T follicular helper cell (primary cell): ENCODE measurements at regions not wholly inside any gene's neighbourhood (a gene's known extent, or its start where the extent isn't known, plus 50 kb on each side); places are given as distances from the start of the nearest gene placed in this dataset.
"Not testable (repeated sequence)": the region's sequence is repeated elsewhere in the genome, so short reads cannot be mapped to it uniquely, and the experiment has no call there.

Experiments used
- DNase-seq: peaks from one replicate; pipeline ENCODE4 v3.0.0-alpha.2; 2020; ENCODE audit warnings: low read depth

DNA sequence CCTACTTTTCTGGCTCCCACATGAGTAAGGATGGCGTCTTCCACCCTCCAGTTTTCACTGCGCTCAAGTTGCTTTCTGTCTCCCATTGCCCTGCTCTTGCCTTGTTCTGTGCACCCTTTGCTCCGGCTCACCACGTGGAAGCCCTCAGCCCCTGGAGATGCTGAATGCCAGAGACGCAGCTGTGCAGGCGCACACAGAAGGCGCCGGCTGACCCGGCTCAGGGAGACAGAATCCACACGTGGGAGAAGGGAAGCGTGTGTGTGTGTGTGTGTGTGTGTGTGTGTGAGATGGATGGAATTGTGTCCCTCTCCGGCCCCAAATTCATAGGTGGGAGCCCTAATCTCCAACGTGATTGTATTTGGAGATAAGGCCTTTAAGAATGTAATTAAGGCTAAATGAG lies 118.2 kb upstream of the ERRFI1 start:
- no peak for DNase-seq

DNA sequence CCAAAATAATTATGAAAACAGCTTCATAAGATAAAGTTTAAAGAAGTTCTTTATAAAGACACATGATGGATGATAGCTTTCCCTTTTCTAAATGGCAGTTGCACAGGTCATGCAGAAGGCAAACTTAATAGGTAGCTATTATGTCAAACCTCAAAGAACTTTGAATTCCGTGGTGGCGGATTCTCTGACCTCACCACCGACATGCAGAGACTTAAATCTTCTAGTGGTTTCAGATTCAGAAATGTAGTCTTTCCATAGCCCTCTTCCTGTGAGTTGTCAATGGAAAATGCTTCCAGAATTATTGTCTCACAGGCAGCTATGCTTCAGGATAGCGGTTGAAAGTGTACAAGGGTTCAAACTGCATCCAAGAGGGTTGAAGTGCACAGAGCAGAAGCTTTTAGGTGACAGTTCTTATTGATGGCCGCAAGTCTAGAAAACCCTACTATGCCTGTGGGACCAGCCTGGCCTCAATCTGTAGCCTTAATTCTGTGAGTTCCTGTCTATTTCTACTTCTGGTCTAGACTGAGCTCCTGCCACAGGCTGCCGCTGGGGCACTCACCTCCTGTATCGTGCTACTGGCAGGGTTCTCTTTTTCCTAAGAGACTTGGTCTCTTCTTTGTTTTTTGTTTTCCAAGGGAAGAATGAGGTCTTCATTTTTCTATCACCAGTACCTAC lies 117.0 kb upstream of the ERRFI1 start:
- no peak for DNase-seq

DNA sequence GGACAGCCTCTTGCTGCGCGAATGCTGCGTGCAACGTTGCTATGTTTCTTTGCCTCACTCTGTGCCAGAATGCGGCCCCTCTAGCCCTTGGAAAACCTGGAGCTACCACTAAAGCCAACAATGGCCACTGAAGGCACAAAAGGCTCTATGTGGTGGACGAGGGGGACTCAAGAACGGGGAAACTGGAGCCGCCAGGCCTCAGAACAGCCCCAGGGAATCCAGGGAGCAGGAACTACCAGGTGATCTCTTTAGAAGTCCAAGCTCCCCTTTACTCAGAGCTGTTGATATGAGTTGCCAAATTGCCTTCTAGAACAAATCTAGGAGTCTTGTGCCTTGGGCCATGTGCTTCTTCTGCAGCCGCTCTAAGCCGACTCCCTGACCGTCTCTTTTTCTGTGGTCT lies 113.8 kb upstream of the ERRFI1 start:
- no peak for DNase-seq

DNA sequence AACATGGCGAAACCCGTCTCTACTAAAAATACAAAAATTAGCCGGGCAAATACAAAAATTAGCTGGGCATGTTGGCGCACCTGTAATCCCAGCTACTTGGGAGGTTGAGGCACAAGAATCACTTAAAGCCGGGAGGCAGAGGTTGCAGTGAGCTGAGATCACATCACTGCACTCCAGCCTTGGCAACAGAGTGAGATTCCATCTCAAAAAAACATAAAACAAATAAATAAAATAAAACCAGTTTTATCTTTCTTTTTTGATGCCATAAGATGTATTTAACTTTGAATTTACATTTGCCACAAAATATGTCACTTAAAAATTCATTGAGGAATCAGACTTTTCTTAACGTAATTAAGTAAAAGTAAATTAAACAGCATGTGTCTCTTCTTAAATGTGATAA lies 113.3 kb upstream of the ERRFI1 start:
- no peak for DNase-seq

DNA sequence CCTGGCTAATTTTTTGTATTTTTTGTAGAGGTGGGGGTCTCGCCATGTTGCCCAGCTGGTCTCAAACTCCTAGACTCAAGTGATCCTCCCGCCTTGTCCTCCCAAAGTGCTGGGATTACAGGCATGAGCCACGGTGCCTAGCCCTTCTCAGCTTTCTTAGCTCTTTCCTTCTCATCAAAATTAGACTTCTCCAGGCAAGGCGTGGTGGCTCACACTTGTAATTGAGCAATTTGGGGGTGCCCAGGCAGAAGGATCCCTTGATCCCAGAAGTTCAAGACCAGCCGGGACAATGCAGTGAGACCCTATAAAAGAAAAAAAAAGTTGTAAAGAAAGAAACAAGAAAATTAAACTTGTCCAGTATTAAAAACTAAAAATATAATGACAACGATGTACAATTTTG lies 112.6 kb upstream of the ERRFI1 start:
- DNase-seq, result no peak

DNA sequence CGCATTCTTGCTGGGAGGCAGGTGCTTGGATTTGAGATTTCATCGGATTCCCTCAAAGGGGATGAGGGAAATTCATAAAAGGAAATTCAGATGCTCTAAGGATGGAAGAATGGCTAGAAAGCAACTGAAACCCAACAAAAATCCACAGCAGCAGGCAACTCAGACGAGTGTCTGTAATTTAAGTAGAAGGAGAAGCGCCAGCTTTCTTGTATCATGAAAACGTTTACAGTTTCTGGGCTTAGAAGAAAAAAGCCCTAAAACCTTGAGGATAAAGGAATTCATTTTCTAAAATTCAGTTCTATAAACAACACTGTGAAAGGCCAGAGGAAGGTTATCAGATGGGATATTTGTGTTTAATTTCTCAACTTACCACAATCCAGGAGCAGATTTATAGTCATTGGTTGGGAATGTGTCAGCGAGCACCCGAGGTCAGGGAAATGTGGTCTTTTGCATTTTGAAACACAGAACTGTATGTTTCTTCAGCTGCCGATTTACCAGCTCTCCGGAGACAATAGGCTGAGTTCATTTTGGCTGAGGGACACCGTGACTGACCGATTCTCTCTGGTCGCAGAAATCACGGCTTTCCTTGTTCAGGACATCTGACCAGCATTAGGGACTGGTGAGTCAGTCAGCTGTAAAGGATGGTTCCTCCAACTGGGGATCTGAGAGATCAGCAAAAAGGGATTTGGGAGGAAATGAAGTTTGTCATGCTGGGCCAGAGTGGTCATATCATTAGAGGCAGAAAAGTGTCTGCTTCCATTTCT lies 111.6 kb upstream of the ERRFI1 start:
- no peak for DNase-seq

DNA sequence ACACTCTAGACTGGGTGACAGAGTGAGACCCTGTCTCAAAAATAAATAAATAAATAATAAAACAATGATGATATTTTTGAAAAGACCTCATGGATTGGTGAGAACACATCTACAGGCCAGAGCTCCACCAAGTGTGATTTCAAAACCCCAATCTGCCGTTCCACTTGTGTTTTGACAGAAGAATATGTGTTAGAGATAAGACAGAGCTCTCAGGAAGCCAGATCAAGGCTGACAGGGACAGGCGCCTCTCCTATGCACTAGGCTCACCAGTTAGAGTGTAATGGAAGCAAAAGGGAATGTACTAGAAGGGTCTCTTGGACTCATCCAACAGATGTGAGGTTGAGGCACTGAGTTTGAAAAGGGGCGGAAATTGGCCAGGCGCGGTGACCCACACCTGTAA lies 110.7 kb upstream of the ERRFI1 start:
- DNase-seq, result no peak

DNA sequence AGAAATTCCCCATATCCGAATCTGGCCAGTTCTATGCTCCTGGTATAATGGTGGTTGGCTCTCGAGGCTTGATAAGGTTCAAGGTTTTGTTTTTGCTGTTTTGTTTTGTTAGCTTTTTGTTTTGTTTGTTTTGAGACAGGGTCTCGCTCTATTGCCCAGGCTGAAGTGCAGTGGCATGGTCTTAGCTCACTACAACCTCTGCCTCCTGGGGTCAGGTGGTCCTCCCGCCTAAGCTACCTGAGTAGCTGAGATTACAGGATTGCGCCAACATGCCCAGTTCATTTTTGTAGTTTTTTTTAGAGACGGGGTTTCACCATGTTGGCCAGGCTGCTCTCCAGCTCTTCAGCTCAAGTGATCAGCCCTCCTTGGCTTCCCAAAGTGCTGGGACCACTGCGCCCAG lies 109.1 kb upstream of the ERRFI1 start:
- no peak for DNase-seq

DNA sequence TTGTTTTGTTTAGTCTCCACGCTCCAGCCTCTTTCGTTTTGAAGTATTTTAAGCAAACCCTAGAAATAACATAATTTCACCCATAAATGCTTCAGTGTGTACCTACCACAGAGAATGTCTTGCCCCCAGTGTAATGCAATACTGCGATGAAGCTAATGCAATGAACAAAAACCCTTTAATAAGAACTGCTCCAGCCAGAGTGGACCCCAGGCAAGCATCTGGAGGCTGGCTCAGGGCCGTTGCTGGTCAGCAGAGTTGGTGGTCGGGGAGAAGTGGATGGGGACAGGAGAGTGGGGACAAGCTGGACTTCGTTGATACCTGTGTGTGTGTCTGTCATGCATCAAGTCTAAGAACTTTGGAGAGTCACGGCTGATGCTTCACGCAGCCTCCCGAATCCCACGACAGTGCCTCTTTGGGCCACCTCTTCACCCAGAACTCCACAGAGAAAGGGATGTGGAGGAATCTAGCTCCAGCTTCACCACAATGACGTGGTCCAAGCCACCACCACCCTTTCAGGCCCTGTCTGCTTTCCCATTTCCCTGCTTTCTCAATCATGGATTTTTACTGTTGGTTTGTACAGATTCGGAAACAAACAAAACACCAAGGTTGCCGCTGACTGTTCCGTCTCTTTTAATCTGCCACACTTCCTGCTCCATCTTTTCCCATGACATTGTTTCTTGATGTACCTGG lies 108.6 kb upstream of the ERRFI1 start:
- DNase-seq, result no peak

DNA sequence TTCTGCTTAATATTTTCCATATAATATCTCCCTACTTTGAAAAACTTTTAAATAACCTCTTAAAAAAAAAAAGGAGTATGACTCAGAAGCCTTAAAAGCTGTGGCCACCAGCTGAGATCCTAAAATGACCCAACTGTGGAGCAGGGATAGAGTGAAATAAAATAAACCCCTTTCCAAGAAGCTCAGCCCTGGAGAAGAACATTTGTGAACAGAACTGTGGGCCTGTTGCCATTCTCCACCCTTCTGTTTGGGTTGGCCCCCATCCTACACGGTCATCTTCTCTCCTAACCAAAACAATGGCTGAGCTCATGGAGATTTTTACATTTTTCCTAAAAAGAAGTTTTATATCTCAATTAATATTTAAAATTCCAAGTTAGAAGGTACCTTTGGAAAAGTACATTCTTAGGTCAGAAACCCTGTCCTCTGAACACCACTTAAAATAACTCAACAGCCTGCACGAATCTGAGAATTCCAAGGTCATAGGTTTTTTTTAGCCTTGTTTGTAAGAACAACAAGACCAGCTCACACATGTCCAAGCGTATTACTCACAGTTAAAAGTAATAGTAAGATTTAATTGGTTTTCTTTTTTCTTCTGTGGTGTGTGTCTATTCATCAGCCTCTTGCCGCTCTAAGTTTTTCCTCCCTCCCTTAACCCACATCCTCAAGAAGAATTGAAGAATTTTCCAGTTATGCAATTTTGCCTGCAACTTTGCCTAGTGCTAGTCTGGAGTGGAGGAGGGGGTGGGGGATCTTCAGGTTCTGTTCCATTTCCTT lies 107.7 kb upstream of the ERRFI1 start:
- no peak for DNase-seq

DNA sequence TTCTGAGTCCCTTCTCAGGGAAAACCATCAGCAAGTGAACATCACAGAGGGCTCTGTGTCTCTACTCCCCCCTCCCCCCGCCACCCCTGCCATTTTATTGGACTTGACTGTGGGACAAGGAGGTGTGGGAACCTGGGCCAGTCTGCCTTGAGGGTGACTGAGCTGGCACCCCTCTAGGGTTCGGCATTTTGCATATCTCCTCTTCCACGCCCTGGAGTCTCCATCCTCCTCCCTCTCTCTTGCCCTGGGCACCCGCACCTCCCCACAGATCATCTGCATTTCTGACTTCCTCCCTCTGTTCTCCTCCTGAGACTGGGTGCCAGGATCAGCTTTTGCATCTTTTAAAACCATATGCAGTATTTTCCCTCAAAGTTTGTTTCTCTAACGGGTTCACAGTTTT lies 107.1 kb upstream of the ERRFI1 start:
- DNase-seq, result no peak

DNA sequence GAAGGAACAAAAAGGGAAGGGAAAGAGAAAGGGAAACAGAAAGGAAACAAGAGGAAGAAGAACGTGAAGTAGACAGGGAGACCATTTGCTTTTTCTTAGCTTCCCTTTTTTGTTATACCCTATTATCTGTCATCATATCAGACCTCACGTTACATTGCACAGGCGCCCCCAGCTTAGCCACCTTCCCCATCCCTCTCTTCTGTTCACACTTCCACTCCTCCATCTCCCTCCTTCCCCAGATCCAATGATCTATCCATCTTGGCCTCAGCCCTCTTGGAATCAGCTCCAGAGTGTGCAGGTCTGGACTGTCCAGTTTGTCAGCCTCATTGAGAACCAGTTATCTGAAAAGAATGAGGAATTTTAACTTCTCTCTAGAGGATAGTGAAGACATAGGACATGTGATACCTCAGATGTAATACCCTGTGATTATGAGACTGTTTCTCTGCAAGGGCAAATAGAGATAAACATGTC lies 101.1 kb upstream of the ERRFI1 start:
- DNase-seq, result no peak

DNA sequence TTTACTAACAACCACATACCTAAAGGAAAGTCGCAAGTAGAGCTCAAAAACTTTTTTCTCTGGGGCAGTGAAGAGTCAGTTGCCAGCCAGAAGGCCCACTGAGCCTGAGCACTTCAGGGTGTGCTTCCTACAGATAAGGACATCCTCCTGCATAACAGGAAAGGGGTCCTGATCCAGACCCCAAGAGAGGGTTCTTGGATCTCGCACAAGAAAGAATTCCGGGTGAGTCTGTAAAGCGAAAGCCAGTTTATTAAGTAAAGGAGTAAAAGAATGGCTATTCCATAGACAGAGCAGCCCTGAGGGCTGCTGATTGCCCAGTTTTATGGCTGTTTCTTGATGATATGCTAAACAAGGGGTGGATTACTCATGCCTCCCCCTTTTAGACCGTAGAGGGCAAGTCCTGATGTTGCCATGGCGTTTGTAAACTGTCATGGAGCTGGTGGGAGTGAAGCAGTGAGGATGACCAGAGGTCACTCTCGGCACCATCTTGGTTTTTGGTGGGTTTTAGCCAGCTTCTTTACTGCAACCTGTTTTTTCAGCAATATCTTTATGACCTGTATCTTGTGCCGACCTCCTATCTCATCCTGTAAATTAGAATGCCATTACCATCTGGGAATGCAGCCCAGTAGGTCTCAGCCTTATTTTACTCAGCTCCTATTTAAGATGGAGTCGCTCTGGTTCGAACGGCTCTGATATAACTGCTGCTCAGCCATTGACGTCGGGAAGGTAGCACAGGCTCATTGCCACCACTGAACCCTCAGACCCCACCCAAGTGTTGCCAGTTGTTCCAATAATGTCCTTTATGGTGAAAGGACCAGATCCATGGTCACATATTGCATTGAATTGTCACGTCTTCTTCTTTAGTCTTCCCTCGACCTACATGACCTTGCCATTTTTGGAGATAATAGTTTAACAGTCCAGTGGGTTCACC lies 96.6 kb upstream of the ERRFI1 start:
- no peak for DNase-seq

DNA sequence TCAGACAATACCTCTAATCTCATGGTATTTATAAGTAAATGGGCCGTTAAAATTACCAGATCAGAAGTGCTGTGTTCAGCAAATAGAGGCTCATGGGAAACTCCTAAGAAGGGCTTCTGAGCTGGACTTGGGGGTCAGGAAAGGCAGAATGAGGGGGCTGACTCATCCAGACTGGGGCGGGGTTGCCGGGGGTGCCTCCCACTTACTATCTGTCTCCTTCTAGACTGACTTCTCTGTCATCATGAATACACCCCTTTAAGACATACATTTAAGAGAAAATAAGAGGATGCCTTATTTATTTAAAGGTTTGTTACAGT lies 96.0 kb upstream of the ERRFI1 start:
- DNase-seq, result no peak

DNA sequence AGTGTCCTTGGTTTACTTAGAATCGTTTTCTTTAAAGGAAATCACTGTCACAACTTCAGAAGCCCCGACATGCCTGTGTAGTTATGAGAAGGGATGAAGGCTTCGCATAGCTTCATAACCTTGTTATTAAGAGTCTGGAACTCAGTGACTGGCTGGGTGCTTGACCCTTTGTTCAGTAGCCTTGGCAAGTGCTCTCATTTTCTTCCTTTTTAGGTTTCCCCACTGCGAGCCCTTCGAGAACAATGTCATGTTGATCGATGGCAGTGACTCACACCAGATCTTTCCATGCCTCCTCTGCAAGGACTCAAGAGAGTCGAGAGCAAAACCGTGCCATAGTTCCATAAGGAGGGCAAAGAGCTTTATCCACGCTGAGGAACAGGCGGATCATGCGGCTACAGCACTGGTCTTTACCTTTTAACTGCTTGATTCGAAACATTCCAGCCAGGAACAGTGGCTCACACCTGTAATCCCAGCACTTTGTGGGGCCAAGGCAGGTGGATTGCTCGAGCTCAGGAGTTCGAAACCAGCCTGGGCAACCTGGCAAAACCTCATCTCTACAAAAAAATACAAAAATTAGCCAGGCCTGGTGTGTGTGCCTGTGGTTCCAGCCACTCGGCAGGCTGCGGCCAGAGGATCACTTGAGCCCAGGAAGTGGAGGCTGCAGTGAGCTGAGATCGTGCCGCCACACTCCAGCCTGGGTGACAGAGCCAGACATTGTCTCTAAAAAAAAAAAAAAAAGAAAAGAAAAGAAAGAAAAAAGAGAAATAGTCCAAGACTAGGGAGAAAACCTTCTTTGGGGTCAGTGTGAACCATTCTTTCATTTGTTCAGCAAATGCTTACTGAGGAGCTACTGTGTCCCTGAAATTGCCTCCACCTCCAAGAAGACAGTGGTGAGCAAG lies 95.4 kb upstream of the ERRFI1 start:
- DNase-seq, result no peak

DNA sequence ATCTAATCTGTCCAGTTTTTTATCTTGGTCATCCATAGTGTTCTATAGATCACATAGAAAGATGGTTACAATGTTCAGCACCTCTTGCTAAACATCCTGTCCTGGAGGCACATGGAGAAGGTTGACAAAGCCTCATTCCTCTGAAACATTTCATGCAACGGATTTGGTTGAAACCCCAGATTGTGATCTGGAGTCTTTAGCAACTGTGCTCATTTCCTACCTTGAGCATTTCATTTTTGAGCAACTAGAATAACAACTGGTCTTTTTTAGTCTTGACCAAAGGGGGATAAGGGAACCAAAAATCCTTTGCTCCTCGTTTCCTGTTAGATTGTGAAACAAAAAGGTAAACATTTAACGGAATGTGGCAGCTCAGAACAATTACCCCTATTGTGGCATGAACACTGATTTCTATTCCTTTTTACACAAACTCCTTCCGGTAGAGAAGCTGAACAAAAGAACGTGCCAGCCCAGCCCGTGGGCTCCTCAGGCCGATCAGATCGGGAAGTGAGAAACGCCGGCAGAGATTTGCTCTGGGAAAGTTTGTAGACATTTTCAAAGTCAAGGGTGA lies 94.7 kb upstream of the ERRFI1 start:
- no peak for DNase-seq

DNA sequence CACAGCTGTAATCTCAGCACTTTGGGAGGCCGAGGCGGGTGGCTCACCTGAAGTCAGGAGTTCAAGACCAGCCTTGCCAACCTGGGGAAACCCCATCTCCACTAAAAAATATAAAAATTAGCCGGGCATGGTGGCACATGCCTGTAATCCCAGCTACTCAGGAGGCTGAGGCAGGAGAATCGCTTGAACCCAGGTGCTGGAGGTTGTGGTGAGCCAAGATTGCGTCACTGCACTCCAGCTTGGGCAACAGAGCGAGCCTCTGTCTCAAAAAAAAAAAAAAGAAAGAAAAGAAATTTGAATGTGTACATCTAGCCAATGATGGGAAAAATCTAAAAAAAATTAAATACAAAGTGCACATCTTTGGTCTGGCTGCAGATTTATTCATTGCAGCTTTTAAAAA lies 92.6 kb upstream of the ERRFI1 start:
- not testable (repeated sequence) for DNase-seq

DNA sequence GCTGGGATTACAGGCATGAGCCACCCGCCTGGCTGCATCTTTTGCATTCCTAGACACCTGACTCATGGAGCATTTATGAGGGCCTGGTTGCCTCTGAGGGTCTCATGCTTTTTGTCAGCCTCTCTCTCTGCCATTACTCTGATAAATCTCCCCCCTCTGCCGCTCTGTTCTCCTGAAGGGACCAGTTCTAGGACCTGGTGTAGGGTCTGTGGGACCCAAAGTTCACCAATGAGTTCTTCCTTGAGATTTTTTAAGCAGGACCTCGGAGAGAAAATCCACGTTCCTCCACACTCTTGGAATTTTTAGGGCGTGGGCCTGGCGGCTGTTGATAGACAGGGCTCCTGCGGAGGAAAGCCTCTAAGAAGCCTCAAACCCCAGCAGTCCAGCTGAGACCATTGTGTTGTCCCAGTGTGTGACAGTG lies 91.9 kb upstream of the ERRFI1 start:
- no peak for DNase-seq

DNA sequence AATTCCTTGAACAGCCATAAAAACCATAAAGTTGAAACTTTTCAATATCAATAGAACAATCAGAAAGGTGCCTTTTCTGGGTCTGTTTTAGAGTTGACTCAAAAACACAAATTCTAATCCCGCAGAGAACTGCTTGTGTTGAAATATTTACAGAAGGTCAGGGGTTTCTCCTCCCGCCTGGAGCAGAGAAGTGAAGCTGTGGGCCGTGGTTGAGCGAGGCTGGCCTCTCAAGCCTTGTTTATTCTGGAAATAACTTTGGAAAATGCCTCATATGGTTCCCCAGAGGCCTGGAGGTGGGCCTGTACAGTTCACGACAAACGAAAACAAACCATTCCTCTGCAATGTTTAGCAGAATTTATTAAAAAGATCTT lies 90.8 kb upstream of the ERRFI1 start:
- DNase-seq, result no peak

DNA sequence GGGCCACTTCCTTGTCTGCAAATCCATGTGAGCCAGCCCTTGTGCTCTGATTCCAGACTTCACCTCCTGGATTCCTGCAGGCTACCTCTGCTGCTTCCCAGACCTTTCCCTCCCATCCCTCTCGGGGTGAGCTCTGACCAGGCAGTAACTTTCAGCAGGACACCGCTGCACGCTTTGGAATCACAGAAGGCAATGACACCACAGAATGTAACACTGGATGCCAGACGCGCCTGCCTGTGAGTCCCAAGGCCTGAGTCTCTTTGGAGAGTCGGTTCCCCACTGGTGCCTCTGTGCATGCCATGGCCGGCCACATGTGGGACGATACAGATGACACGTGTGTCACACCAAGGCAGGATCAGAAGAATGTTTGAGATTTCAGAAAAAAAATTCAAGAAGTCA lies 89.7 kb upstream of the ERRFI1 start:
- DNase-seq, result no peak
